Glomerular endothelial cell (primary cell): ENCODE measurements at regions not wholly inside any gene's neighbourhood (a gene's known extent, or its start where the extent isn't known, plus 50 kb on each side); places are given as distances from the start of the nearest gene placed in this dataset.
"Not testable (repeated sequence)": the region's sequence is repeated elsewhere in the genome, so short reads cannot be mapped to it uniquely, and the experiment has no call there.

Experiments
- DNase-seq: peaks from one replicate; pipeline ENCODE4 v3.0.0-alpha.2; 2011; ENCODE audit warnings: low read depth, low spot score; ENCODE audit errors: extremely low read depth

DNA sequence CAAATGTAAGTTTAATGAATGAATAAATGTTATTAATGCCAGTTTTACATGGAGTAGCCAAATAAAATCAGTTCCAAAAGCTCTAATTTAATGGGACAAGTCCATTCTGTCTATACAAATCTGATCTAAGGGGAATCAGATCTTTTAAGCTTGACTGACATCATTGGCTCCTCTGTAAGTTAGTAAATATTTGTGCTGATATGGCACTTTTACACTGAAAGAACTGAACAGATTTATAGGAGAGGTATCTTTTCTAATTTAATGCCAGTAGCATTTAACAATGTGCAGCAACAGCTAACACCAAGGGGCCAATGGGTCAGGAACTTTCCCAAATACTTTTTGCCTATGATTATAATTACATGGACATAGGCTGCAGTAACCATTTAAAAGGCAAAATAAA, 832.3 kb downstream of the PCDH17 start:
- DNase-seq = no peak

DNA sequence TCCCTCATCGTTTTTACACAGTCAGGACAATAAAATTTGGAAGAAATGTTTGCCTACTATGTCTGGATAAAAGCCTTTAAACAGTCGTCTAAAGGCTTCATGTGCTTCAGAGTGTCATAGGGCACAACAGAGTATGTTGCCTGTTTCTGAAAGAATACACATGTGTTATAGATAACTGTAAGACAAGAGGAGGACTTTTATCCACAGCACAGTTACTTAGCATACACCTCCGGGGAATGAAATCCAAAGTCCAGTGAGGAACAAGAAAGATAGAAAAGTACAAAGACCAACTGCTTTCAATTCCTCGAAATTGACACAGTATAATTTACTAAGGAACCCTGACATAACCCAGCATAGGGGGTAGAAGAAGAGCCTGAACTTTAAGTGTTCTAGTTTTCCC, 835.6 kb downstream of the PCDH17 start:
- no peak for DNase-seq

GRCh38 chr13:58472483-58472882, 840.9 kb downstream of the PCDH17 start:
- DNase-seq = no peak

DNA sequence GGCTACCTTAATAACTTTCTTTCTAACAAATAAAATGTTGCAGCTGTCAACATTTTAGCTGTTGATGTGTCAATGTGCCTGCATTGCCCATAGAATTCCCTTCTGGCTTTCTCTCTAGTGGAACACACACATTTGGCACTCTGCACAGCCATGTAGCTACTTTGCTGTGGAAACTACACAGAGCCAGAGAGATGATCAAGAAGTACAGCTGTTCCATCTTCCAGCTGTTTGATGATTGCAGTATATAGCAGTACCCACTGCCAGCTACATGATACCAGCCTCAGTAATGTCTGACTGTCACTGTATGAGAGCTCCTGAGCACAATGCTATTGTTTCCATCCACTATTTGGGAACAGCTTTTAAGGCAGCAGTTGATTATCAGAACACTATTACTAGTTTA, 843.0 kb downstream of the PCDH17 start:
- DNase-seq = no peak

GRCh38 chr13:58476206-58476918, 844.8 kb downstream of the PCDH17 start:
- no peak for DNase-seq

GRCh38 chr13:58478858-58479257, 847.3 kb downstream of the PCDH17 start:
- no peak for DNase-seq

DNA sequence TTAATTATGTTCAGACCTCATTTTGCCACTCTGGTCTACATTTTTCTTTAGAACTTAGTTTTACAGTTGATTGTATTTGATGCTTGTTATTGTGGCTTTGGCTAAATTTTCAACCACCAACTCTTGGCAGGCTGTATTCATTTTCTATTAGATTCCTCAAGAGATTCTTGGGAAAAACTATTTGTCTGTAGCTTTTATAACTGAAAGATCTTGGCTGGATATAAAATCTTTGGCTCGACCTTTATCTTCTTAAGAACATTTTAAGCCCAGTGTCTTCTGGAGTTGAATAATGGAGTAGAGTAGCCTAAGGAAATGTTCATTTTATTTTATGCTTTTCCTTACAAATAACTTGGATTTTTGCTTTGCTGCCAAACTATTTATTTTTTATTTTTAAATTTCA, 848.5 kb downstream of the PCDH17 start:
- DNase-seq = no peak

DNA sequence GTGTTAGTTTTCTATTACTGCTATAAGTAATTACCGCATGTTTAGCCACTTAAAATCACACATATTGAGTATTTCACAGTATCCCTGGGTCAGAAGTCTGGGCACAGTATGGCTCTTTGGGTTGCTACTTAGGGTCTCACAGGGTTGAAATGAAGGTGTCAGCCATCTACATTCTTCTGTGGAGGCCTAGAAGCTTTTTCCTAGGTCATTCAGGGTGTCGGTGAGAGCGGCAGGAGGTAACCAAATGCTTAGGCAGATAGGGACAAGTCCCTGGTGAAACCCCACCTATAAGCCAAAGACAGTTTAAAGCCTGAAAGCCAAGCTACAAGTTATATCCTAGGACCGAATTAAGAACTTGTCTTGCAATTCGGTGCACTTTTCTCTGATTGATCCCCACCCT, 856.7 kb downstream of the PCDH17 start:
- DNase-seq = no peak

DNA sequence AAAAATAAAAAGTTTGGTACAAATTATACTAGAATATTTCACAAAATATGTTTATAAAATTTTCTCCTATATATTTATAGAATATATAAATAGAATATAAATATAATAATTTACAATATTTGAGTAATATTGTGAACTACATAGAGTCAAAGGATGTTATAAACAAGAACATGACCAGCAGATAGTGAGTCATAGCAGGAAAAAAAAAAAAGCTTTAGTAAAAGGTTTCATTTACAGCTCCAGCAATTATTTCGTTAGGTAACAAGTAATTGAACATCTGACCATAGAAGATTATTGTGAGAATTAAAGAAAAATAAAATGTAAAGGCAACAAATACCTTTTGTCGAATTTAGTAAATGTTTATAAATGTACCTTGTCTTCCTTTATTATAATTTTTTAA, 864.1 kb downstream of the PCDH17 start:
- no peak for DNase-seq

DNA sequence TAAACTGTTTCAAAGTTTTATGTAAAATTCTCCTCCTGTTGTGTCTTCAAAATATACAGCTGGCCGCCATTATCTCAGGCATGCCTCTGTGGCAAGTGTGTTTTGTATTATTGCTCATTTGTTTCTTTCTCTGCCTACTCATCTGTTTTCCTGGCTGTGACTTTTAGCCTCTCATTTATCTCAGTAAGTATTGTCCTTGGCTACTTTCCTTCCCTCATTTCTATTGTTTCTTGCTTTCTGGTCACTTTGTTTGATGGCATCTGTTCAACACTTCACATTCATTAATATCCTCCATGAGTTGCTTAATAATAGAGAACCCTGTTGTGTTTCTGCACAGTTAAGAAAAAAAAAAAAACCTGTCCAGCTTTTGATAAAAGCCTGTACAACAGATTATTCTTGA, 869.4 kb downstream of the PCDH17 start:
- DNase-seq = no peak

GRCh38 chr13:58504202-58504700, 872.7 kb downstream of the PCDH17 start:
- not testable (repeated sequence) for DNase-seq

DNA sequence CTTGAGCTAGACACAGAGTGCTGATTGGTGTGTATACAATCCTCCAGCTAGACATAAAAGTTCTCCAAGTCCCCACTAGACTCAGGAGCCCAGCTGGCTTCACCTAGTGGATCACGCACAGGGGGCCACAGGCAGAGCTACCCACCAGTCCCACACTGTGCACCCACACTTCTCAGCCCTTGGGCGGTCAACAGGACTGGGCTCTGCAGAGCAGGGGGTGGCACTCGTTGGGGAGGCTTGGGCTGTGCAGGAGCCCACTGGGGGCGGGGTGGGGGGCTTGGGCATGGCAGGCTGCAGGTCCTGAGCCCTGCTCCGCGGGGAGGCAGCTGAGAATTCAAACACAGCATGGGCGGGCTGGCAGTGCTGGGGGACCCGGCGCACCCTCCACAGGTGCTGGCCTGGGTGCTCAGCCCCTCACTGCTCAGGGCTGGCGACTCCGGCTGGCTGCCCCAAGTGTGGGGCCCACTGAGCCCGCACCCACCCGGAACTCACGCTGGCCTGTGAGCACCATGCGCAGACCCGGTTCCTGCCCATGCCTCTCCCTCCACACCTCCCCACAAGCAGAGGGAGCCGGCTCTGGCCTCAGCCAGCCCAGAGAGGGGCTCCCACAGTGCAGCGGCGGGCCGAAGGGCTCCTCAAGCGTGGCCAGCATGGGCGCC, 873.8 kb downstream of the PCDH17 start:
- DNase-seq = not testable (repeated sequence)

DNA sequence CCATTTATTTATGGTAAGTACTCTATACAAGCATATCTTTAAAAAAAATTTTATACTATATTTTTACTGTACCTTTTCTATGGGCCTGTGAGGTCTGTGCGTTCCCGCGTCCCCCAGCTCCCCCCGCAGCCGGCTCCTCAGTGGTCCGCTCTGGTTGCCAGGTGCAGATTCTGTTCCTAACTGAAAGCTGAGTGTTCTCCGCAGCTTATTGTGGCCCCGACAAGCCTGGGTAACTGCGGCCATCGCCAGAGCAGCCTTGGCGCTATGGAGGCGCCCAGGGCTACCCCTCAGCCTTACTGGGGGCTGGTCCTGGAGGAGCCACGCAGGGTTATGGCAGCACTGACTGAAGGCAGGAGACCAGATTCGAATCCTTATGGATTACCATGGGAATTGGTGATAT, 896.8 kb downstream of the PCDH17 start:
- no peak for DNase-seq

DNA sequence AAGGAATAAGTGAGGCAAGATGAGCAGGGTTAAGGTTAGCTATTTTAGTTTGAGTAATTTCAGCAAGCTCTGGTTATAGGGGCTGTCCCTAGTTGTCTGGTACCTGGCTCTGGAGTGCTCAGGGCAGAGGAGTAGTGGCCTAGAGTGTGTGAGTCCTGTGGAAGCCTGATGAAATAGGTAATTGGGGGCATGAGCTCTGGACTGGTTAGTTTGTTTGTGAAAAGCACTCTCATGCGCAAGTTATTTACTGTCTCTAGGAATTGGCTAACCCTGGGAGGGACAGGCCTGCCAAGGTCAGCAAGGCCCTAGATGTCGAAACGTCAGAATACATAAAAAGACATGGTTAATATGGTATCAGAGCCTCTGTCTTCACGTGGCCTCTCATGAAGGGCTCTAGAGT, 900.1 kb downstream of the PCDH17 start:
- no peak for DNase-seq

DNA sequence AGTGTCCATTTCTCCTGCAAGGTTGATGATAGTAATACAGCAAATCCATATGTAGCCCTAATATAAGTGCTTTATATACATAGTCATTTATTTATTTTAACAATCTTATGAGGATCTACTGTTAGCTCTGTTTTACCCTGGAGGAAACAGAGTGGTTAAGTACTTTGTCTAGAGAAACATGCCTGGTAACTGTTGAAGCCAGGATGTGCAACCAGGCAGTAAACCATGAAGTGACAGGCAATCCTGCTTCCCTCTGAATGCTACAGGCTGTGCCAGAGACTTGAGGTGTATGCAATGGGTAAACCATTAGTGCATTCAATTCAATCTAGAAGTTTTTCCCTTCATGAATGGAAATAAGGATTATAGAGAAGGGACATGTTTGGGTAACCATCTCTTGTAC, 911.0 kb downstream of the PCDH17 start:
- DNase-seq = no peak

- no peak for DNase-seq
These were observed 915.9 kb downstream of the PCDH17 start for GRCh38 chr13:58547419-58547818.

DNA sequence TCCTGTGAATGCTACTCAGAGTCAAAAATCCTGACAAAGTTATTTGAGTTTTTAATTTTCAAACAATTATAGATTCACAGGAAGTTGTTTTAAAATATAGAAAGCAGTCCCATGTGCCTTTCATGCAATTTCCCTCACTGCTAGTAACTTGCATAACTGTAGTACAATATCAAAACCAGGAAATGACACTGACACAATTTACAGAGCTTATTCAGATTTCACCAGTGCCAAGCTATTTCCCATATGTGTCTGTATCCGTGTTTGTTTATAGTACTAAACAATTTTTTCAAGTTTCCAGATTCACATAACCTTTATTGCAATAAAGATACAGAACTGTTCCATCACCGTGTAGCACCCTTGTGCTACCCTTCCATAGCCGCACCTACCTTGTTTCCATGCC, 934.6 kb downstream of the PCDH17 start:
- no peak for DNase-seq

DNA sequence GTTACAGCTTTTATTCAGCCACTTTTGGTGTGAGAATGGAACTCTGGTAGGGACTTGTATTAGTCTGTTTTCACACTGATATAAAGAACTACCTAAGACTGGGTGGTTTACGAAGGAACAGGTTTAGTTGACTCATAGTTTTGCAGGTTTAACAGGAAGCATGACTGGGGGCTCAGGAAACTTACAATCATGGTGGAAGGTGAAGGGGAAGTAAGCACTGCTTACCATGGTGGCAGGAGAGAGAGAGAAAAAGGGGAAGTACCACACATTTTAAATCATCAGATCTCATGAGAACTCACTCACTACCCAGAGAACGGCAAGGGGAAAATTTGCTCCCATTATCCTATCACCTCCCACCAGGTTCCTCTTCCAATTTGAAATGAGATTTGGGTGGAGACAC, 942.2 kb downstream of the PCDH17 start:
- DNase-seq = no peak

- DNase-seq = no peak
These were observed 943.2 kb downstream of the PCDH17 start for GRCh38 chr13:58574791-58575190.

GRCh38 chr13:58579468-58579867, 947.9 kb downstream of the PCDH17 start:
- DNase-seq = no peak

- no peak for DNase-seq
These were observed 952.4 kb downstream of the PCDH17 start for GRCh38 chr13:58583966-58584365.

DNA sequence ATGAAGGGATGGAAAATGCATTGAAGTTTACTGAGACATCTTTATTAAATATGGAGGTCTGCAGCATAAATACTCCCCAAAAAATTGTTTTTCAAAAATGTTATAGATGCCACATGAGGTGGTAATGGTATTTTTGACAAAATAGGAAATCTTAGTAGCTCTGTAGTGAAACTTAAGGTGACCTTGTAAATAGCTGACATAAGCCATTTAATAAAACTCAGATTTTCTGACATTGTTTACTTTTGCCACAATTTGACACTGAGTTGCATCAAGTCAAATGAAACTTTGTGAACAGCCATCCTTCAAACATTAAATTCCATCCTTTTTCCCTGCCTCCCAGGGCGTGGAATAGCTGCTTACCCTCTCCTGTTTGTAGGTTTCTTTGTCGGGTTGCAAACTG, 953.1 kb downstream of the PCDH17 start:
- no peak for DNase-seq

DNA sequence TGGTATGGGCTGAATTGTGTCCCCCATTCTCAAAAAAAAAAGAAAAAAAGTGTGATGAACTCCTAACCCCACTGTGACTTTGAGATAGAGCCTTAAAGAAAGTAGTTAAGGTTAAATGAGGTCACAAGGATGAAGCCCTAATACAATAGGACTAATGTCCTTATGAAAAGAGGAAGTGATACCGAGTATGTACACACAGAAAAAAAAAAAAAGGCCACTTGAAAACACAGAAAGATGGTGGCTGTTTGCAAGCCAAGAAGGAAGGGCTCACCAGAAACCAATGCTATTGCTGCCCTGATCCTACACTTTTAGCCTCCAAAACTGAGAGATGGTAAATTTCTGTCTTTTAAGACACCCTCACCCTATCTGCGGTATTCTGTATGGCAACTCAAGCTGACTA, 955.6 kb downstream of the PCDH17 start:
- no peak for DNase-seq
